HG03571 (cell line): ENCODE measurements at regions not wholly inside any gene's neighbourhood (a gene's known extent, or its start where the extent isn't known, plus 50 kb on each side); places are given as distances from the start of the nearest gene placed in this dataset.
A peak's percentile ranks its signal among the peaks of the same experiment; 100 is the strongest.
"Not testable (repeated sequence)": the region's sequence is repeated elsewhere in the genome, so short reads cannot be mapped to it uniquely, and the experiment has no call there.

Source experiments
- ATAC-seq: cut with Tn5 transposase; IDR thresholded peaks from one replicate; pipeline ENCODE4 v1.9.1; 2021; ENCODE audit not compliant: unreplicated experiment

DNA sequence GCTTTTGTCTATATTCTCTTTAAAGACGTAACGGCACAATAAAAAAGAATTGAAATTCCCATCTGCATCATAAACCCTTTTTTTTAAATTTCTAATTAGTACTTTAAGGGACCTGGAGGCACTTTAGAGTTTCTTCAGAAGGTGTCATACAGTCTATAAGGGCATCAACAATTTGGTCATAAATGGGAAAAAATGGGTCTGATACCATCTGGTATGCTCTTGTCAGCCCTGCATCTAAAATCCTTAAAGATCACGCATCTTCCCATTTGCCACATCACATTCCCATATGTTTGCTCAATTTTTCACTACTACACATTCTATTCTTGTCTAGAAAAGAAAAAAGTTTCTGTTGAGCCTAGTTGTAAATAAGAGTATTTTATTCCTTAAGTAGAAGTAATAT lies 53.8 kb downstream of the COX7C start:
- ATAC-seq: no peak

DNA sequence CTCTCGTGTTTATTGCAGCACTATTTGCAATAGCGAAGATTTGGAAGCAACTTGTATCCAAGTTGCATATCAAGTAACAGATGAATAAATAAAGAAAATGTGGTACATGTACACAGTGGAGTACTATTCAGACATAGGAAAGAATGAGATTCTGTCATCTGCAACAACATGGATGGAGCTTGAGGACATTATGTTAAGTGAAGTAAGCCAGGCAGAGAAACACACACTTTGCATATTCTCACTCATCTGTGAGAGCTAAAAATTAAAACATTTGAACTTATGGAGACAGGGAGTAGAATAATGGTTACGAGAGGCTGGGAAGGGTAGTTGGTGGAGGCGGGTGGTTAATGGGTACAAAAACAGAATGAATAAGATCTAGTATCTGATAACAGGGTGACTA lies 56.3 kb downstream of the COX7C start:
- no peak for ATAC-seq

DNA sequence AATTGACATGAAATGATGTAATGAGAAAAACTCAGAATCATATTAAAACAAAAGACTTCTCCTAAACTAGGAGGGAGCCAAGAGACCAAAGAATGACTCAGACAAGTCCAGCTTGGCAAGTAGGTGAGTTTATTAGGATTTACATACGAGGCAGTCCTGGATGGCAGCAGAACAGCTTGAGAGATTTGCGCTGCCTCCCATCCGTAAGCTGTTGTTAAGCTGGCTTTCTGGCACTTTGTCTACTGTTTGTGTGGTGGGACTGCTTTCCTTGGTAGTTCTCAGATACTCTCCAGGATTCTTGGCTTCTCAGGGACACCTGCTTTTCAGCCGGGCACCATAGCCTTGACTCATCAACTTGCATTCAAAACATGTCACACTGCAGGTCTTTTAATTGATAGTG lies 57.6 kb downstream of the COX7C start:
- no peak for ATAC-seq

DNA sequence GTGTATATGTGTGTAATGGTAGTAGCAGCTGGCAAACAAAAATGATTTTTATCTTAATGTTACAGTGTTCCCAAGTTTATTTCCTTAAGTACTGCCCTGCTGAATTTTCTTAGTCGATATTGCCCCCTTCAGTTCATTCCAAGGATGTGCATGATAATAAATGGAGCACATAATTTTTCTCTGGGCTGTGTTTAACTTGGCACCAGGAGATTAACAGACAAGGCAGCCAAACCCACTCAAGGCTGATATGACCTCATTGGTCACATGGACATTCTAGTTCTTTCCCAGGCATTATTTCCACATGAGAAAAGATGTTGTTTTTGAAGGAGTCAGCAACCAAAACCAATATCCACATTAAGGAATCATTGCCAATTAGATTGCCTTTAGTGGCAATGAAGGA lies 61.8 kb downstream of the COX7C start:
- ATAC-seq: peak; percentile 55

DNA sequence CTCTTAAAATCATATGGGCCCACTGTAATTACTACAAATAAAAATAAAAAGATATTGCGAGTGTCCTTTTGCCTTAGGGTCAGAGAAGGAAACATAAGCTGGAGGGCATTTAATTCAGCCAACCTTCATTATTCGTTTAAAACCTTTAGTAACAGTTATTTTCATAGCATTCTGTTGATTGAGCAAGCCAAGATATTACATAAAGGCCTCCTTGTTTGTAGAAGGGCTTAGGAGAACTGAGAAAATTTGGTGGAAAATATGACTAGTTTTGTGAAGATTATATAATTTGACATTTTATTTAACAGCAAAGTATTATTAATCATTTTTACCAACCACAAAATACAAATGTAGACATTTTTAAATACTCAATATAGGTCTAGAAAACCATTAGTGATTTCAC lies 62.2 kb downstream of the COX7C start:
- ATAC-seq: no peak

DNA sequence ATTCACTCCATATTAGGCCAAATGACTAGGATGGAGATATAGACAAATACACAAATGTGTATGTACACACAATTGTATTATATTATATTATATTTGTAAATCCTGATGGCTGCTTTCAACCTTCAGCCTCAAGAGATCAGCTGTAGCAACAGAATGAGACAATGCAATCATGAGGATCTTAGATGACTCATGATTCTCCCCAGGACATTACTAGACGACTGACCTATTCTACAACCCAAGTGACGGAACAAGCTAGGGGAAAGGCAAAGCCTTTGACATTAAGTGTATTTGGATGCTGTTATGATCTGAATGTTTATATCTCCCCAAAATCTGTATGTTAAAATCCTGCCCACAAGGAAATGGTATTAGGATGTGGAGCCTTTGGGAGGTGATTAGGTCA lies 66.5 kb downstream of the COX7C start:
- ATAC-seq: no peak

DNA sequence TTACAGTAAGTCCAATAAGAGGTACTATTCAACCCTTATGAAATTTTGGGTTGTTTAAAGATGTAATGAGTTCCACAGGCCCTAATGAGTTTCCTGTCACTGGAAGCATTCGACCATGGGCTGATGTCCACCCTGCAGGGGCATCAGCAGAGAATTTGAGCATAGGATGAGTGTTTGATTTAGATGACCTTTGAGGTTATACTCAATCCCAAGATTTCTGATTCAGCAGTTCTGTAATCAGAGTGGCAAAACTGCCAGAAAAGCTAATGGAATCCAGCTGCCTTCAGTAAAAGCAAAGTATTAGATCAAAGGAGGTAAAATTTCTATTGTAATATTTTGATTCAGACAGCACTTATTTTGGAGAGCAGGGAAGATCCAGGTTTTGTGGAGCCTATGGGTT lies 68.3 kb downstream of the COX7C start:
- no peak for ATAC-seq

DNA sequence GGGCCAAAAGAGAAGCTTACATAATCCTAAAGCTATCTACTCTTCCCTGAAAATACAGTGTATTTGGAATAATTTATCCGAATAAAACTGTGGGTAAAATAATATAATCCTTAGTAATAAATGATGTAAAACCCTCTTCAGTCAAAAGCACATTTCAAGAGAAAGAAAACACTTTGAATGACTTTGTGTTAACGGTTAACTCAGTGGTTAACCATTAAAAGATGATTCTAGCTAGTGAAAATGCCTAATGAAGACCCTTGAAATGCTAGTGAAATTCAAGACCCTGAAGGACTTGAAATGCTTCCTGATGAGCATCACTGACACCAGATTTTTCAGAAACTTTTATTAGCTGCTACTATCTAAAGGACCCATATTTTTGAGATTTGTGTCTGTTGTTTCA lies 70.7 kb downstream of the COX7C start:
- no peak for ATAC-seq

DNA sequence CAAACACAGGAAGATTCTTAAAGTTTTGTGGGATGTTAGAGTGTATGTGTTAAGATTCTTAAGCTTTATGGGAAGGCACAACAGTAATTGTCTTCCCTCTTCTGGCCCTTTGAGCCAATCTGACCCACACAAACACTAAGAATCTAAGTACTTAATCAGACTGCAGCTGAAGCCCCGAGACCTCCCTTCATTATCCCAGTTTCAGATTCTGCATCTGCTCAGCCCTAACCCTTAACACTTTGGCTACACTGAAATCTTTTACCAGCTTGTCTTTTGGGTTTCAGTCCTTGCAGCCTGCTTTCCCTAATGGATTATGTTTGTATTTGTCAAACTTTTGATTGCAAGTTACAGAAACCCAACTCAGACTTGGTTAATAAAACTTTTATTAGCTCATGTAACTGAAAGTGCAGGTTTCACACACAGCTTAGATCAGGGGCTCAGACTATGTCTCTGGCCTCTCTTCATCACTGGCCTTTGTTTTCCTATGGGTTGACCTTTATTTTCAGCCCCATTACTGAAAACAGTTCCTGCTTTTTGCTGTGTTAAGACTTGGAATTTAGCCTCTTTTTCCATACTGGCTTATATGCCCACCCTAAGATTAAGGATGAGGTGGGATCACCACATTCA lies 71.5 kb downstream of the COX7C start:
- peak; percentile 40 for ATAC-seq

DNA sequence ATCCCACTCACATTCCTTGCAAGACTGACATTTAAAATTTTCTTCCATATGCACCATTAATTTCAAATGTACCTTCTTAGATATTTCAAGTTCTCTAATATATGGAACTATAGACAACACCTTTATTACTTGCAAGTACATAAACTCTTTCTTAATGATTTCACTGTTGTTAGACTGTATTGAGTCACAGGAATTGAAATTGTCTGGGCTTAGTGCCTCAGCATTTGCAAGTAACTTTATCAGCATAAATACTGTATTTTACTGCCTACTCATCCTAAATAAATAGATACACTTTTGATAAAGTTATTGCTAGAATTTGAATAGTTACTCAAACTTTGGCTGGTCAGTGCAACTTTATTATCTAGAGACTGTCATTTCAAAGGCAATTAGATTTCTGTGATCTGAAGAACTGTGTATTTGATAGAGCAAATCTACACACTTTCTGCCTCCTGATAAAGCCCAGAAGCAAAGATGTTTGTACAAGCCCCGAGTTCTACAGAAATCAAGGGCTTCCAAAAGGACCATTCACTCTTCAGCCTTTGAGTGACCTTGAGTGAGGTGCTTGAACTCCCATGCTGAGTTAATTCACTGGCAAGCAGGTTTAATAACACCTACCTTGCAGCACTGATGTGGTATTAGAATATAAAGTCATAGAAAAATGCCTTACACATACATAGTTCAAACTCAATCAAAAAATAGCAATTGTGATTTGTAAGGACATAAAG lies 91.6 kb downstream of the COX7C start:
- ATAC-seq: no peak

DNA sequence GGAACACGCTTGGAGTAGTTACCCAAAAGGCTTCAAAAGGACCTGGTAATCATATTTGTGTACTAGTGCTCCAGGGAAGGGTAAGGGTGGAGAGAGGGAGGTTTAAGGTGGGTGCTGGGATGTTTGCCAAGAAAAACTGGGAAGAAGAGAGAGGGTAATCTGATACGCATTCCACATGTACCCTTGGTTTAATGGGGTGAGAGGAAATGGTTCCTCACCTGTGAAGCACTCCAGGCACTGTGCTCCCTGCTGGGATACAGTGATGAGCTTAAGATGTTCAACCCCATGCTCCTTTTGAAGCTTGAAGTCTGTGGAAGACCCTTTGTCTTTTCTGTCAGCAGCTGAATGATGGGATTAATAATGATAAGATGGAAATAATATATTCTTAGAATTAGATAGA lies 98.4 kb downstream of the COX7C start:
- no peak for ATAC-seq

DNA sequence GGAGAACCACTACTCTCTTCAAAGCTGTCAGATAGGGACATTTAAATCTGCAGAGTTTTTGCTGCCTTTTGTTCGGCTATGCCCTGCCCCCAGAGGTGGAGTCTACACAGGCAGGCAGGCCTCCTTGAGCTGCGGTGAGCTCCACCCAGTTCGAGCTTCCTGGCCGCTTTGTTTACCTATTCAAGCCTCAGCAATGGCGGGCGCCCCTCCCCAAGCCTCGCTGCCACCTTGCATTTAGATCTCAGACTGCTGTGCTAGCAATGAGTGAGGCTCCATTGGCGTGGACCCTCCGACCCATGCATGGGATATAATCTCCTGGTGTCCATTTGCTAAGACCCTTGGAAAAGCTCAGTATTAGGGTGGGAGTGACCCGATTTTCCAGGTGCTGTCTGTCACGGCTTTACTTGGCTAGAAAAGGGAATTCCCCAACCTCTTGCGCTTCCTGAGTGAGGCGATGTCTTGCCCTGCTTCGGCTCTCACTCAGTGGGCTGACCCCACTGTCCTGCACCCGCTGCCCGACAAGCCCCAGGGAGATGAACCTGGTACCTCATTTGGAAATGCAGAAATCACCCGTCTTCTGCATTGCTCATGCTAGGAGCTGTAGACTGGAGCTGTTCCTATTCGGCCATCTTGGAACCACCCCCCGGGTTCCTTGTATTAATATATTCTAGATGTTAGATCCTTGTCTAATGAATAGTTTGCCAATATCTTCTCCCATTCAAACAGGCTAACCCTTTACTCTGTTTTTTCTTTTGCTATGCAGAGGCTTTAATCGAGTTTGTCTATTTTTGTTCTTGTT lies 113.8 kb downstream of the COX7C start:
- ATAC-seq: not testable (repeated sequence)

DNA sequence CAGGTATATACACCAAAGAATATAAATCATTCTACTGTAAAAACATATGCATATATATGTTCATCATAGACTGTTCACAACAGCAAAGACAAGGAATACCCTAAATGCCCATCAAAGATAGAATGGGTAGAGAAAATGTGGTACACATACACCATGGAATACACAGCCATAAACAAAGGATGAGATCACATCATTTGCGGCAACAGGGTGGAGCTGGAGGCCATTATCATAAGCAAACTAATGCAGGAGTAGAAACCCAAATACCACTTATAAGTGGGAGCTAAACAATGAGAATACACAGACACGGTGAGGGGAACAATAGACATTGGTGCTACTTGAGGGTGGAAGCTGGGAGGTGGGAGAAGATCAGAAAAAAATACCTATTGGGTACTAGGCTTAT lies 117.6 kb downstream of the COX7C start:
- ATAC-seq: no peak

DNA sequence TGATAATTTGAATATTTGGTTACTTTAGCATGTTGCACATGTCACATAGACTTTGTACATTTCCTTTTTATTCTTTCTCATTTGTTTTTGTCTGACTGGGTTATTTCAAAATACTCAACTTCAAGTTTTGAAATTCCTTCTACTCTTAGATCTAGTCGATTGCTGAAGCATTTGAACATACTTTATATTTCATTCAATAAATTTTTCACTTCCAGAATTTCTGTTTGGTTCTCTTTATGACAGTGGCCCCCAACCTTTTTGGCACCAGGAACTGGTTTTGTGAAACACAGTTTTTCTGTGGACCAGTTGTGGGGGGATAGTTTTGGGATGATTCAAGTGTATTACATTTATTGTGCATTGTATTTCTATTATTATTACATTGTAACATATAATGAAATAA lies 119.8 kb downstream of the COX7C start:
- ATAC-seq: no peak

DNA sequence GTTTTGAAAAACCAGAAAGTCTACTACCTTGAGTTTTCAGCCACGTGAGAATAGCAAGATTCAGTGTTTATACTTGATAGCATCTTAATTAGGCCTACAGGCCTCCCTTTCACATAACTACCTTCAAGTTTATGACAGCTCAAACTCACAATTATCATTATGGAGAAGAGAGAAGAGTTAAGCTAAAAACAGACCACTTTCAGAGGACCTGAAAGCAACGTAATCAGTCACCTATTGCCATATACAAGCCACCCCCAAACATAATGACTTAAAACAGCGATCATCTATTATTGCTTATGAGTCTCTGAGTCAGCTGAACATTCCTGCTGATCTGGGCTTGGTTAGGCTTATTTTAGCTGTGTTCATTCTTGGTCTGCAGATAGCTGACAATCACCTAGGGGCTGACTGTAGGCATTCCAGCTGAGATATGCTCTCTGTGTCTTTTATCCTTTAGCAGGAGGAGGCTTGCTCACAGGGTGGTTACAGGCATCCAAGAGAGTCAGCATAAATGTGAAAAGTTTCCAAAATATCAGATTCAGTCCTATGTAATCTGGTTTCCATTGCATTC lies 130.9 kb downstream of the COX7C start:
- ATAC-seq: no peak

DNA sequence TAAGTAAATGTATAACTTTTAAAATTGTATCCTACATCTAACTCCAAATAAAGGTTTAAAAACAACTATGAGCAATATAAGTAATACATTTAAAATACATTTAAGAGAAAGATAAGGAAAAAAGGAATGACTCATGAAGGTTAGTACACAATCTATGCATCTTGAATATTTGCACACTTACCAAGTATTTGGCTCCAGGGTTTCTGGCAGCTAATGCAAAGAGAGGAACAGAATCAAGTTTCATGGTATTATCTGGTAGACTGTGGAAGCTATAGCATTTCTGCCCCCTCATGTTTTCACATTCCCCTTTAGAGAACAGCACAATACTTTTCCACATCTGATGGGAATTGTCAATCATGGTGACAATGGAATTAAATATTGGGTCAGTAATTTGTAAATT lies 132.1 kb downstream of the COX7C start:
- no peak for ATAC-seq

DNA sequence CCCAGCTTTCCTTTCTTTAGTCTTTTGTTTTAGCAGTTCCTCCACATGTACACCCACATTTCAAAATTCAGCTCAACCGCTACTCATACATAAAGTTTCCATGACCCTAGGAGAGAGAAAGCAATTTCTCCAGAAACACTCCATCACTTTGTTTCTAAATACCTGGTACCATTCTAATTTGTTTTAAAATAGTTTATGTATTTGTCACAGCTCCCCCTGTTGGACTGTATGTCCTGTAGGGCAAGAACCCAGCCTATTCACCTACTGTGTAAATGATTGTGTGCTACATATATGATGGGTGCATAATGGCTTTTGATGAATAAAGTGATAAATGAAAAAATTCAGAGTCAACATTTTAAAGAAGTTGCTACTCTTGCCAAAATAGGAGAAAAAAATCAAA lies 139.1 kb downstream of the COX7C start:
- no peak for ATAC-seq

DNA sequence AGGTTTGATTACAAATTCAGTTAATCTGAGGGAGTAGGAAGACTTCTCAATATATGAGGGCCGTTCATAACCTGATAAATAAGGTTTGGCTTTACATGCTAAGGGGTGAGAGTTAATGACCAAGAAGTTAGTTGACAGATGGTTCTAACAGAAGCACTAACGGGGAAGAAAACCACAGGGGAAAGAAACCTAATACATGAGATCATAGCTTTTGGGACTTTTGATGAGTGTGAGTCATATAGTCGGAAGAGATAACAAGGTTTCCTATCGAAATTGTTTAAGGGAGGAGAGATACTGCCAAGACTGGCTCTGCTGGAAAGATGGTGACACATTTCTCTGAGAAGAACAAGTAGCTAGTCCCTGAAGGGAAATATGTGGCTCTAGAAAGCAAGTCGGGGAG lies 140.1 kb downstream of the COX7C start:
- ATAC-seq: no peak

DNA sequence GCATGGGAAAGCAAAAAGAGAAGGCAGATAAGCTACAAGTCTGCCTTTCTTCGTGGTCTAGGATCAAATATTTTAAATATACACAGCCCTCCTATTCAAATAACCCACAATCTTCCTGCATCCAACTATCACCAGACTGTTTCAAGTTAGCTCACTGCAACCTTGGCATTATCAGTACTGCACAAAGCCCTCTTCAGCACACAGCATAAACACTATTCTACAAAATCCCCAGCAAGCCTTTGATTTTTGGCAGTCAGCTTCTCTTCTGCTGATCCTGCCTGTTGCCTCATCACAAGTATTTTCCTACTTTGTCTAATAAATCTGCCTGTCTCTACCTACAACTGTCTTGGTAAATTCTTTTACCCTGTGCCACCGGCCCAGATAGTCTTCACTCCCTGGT lies 142.9 kb downstream of the COX7C start:
- ATAC-seq: no peak

DNA sequence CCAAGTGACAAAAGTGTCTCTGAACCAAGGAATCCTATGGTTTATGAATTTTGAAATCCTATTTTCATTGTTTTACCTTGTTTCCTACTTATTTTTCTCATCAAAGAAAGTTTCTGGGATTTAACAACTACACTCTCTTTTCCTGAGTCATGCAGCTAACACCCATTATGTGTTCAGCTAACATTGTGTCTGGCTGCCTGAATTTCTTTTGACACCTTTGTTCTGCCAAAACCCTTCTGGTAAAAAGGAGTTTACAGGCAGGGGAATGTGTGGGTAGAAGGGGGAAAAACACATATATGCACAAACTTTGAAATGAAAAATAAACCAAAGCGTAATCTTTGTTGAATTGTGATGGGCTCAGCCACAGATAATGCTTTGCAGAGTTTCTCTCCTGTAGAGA lies 146.2 kb downstream of the COX7C start:
- no peak for ATAC-seq

DNA sequence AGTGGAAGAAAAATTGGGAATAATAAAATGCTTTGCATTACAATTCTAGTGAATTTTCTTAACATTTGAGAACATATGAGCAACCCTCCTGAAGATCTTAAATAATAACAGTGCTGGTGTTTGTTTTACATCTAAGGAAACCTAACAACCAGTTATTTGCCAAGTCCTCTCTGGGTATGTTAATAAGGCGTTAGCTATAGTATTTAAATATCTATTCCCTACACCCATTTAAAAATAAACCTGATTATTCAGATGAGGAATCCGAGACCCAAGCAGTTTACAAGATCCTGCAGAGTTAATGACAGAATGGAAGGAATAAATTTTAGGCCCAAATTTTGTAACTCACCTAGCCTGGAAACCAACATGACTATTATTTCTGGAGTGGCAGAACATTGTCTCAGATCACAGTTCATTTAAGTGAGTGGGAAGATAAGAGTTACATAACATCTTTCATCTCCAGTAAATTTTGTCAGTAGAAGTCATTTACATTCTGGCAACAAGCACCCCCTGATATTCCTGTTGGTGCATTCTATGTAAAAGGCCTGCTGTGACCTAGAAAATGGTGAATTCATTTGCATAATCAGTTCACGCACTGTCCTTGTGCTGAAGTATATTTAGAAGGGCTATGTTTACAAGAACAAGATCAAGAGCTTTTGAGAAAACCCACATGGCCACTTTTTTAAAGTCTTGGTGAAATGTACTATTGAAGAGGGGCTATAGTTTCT lies 148.2 kb downstream of the COX7C start:
- ATAC-seq: no peak
